Activated naive CD8-positive, alpha-beta T cell treated with anti-CD3 and anti-CD28 coated beads, Interleukin-2, amount 10 ng/mL, durations not matched to agents 7 days and 5 days (primary cell): ENCODE measurements at regions not wholly inside any gene's neighbourhood (a gene's known extent, or its start where the extent isn't known, plus 50 kb on each side); places are given as distances from the start of the nearest gene placed in this dataset.

Source experiments
- ATAC-seq: fragments of 150-1000 bp; cut with Tn5 transposase; one replicate; pipeline ENCODE4 v1.10.0; 2021; ENCODE audit warnings: low read depth, moderate library complexity
- POLR2A ChIA-PET: fragments of 350-600 bp; sonication (Branson Sonifier 250); formaldehyde crosslinking; loops from one replicate; lab custom pipeline; 2021; ENCODE audit warnings: antibody characterized with exemption; lab: Charles Lee
- DNase-seq: peaks from one replicate; pipeline ENCODE4 v3.0.0; 2021
- H3K27ac Mint-ChIP-seq: one replicate; pipeline ENCODE4 v1.8.0; 2022; ENCODE audit warnings: mild to moderate bottlenecking, mixed read lengths
- H3K27me3 Mint-ChIP-seq: one replicate; pipeline ENCODE4 v1.8.0; 2022; ENCODE audit warnings: mild to moderate bottlenecking, moderate library complexity, mixed read lengths
- H3K36me3 Mint-ChIP-seq: one replicate; pipeline ENCODE4 v1.8.0; 2021; ENCODE audit warnings: mild to moderate bottlenecking, mixed read lengths
- H3K4me1 Mint-ChIP-seq: one replicate; pipeline ENCODE4 v1.8.0; 2021; ENCODE audit warnings: mixed read lengths
- H3K4me3 Mint-ChIP-seq: one replicate; pipeline ENCODE4 v1.8.0; 2022; ENCODE audit warnings: mild to moderate bottlenecking, moderate library complexity, mixed read lengths
- H3K9me3 Mint-ChIP-seq: one replicate; pipeline ENCODE4 v1.8.0; 2021; ENCODE audit warnings: mixed read lengths

GRCh38 chr7:63931057-63931600, 67.5 kb upstream of the ZNF722 start:
- ATAC-seq (no peak), DNase-seq (no peak)
- H3K27me3 Mint-ChIP-seq: no peaks in the 10 kb centered on the region
- H3K36me3 Mint-ChIP-seq: no peaks in the 10 kb centered on the region
- POLR2A ChIA-PET: no interaction called here
- H3K4me3 Mint-ChIP-seq: no peak overlapping the region
- no peaks in the 10 kb centered on the region for H3K4me1 Mint-ChIP-seq
- H3K9me3 Mint-ChIP-seq: peaks cover 12% of the 10 kb centered on the region
- no peak overlapping the region for H3K27ac Mint-ChIP-seq

GRCh38 chr7:63931985-63932577, 66.6 kb upstream of the ZNF722 start:
- Mint-ChIP-seq H3K27me3 (no peaks in the 10 kb centered on the region), H3K36me3 (no peaks in the 10 kb centered on the region), H3K9me3 (peaks cover 12% of the 10 kb centered on the region), H3K27ac (no peak overlapping the region), H3K4me3 (no peak overlapping the region), H3K4me1 (no peaks in the 10 kb centered on the region)
- POLR2A ChIA-PET: no interaction called here
- no peak for ATAC-seq
- DNase-seq: no peak
